CD14-positive monocyte (primary cell): ENCODE measurements at regions not wholly inside any gene's neighbourhood (a gene's known extent, or its start where the extent isn't known, plus 50 kb on each side); places are given as distances from the start of the nearest gene placed in this dataset.

Source experiments
- DNase-seq, 3 donors: peaks; one replicate each; pipeline ENCODE4 v3.0.0-alpha.2; 2011 to 2022
- H2AFZ ChIP-seq: 2 replicates; pipeline ENCODE4 v1.6.0; 2012; ENCODE audit warnings: mild to moderate bottlenecking, low read depth, low read length, inconsistent platforms; ENCODE audit not compliant: insufficient read depth, poor library complexity, severe bottlenecking
- H3K27ac ChIP-seq, 2 donors: 1 replicate in 1 of 2; 2 replicates in 1 of 2; pipeline ENCODE4 v1.5.1; 2012 to 2013; ENCODE audit warnings: low read length in 2 of 2, control low read depth in 1 of 2, inconsistent platforms in 1 of 2, low read depth in 1 of 2, mild to moderate bottlenecking in 1 of 2
- H3K27me3 ChIP-seq, 2 donors: one replicate each; pipeline versions ENCODE4 v1.6.0 to v1.6.1; 2011 to 2013; ENCODE audit warnings: low read length in 2 of 2; ENCODE audit not compliant: control insufficient read depth in 2 of 2, insufficient read depth in 2 of 2
- H3K36me3 ChIP-seq, 2 donors: replicated peaks in 1 of 2; 1 replicate in 1 of 2; 2 replicates in 1 of 2; pipeline versions ENCODE4 v1.5.1 to v1.6.1; 2012 to 2013; ENCODE audit warnings: low read length in 2 of 2, control low read depth in 1 of 2, inconsistent platforms in 1 of 2, mild to moderate bottlenecking in 1 of 2; ENCODE audit not compliant: insufficient read depth in 2 of 2, control insufficient read depth in 1 of 2
- H3K4me1 ChIP-seq, 2 donors: 1 replicate in 1 of 2; 2 replicates in 1 of 2; pipeline versions ENCODE4 v1.5.1 to v1.6.1; 2012 to 2013; ENCODE audit warnings: low read length in 2 of 2, control low read depth in 1 of 2, inconsistent platforms in 1 of 2, mild to moderate bottlenecking in 1 of 2, moderate library complexity in 1 of 2; ENCODE audit not compliant: insufficient read depth in 2 of 2, control insufficient read depth in 1 of 2
- H3K4me2 ChIP-seq: replicated peaks from 2 replicates; pipeline ENCODE3; 2012; ENCODE audit warnings: low read length, moderate library complexity, mild to moderate bottlenecking; ENCODE audit not compliant: poor library complexity, severe bottlenecking; ENCODE audit errors: extremely low read depth
- H3K4me3 ChIP-seq, 3 experiments: fragments of 200-600 bp in 1 of 3; sonication (generic) in 1 of 3; replicated peaks in 1 of 3; 1 replicate in 2 of 3; 2 replicates in 1 of 3; pipeline ENCODE4 v1.5.1; 2011 to 2013; ENCODE audit warnings: low read length in 3 of 3, mild to moderate bottlenecking in 3 of 3, control low read depth in 2 of 3, low read depth in 2 of 3, inconsistent platforms in 1 of 3, moderate library complexity in 1 of 3
- H3K79me2 ChIP-seq: 2 replicates; pipeline ENCODE4 v1.6.0; 2012; ENCODE audit warnings: mild to moderate bottlenecking, control low read depth, inconsistent platforms, low read length, moderate library complexity; ENCODE audit not compliant: insufficient read depth
- H3K9ac ChIP-seq: 2 replicates; pipeline ENCODE4 v1.6.0; 2017; ENCODE audit warnings: low read length, mild to moderate bottlenecking; ENCODE audit not compliant: insufficient read depth, poor library complexity, severe bottlenecking
- H3K9me3 ChIP-seq, 2 donors: replicated peaks in 1 of 2; 1 replicate in 1 of 2; 2 replicates in 1 of 2; pipeline versions ENCODE4 v1.5.1 to v1.6.1; 2012 to 2013; ENCODE audit warnings: low read length in 2 of 2, control low read depth in 1 of 2; ENCODE audit not compliant: control insufficient read depth in 1 of 2, insufficient read depth in 1 of 2
- H4K20me1 ChIP-seq: 2 replicates; pipeline ENCODE4 v1.6.0; 2012; ENCODE audit warnings: mild to moderate bottlenecking, low read length, control low read depth, moderate library complexity; ENCODE audit not compliant: insufficient read depth
- H3K27ac Mint-ChIP-seq, 7 donors: one replicate each; pipeline ENCODE4 v1.8.0; 2020; ENCODE audit warnings: mild to moderate bottlenecking in 7 of 7, mixed read lengths in 7 of 7, moderate library complexity in 6 of 7, inconsistent platforms in 2 of 7
- H3K27me3 Mint-ChIP-seq, 3 donors: one replicate each; pipeline ENCODE4 v1.8.0; 2021 to 2022; ENCODE audit warnings: low read depth in 3 of 3, mild to moderate bottlenecking in 3 of 3, mixed read lengths in 3 of 3, moderate library complexity in 3 of 3, inconsistent platforms in 1 of 3
- H3K36me3 Mint-ChIP-seq, 2 donors: one replicate each; pipeline ENCODE4 v1.8.0; 2020; ENCODE audit warnings: mixed read lengths in 2 of 2, inconsistent platforms in 1 of 2, mild to moderate bottlenecking in 1 of 2
- H3K4me1 Mint-ChIP-seq: one replicate; pipeline ENCODE4 v1.8.0; 2020; ENCODE audit warnings: mild to moderate bottlenecking, mixed read lengths
- H3K4me3 Mint-ChIP-seq, 2 donors: one replicate each; pipeline ENCODE4 v1.8.0; 2020; ENCODE audit warnings: mild to moderate bottlenecking in 2 of 2, mixed read lengths in 2 of 2, moderate library complexity in 1 of 2
- H3K9me3 Mint-ChIP-seq, 7 donors: one replicate each; pipeline ENCODE4 v1.8.0; 2020 to 2022; ENCODE audit warnings: mixed read lengths in 7 of 7, mild to moderate bottlenecking in 6 of 7, moderate library complexity in 6 of 7, inconsistent platforms in 2 of 7
- WGBS: methylation state at CpG from one replicate; pipeline ENCODE4 v1.1.5; 2013; ENCODE audit warnings: missing lambda C conversion rate; ENCODE audit not compliant: insufficient coverage; 5-methylcytosine and 5-hydroxymethylcytosine counted together
- intact Hi-C, 2 donors: fragments of 100-400 bp; cut with micrococcal nuclease; formaldehyde crosslinking; loops; one replicate each; pipeline versions ENCODE4 v1.15.0 to v1.15.1; 2023
- TF ChIP-seq, protein P1 (sequence below): fragments of 200-600 bp; IDR thresholded peaks from one replicate; pipeline ENCODE4 v1.8.0; 2022; ENCODE audit warnings: antibody characterized with exemption, mild to moderate bottlenecking

- Mint-ChIP-seq H3K27ac (no peak overlapping the region), H3K36me3 (no peaks in the 10 kb centered on the region), H3K4me1 (no peaks in the 10 kb centered on the region), H3K27me3 (no peaks in the 10 kb centered on the region), H3K4me3 (no peak overlapping the region), H3K9me3 (peaks cover 2 to 17% (median 13%) of the 10 kb centered on the region in 7 donors)
- Histone ChIP-seq H3K9ac (no peak overlapping the region), H3K27me3 (no peaks in the 10 kb centered on the region), H3K4me1 (no peaks in the 10 kb centered on the region), H3K27ac (no peak overlapping the region), H2AFZ (no peak overlapping the region), H3K9me3 (peaks cover 19 to 24% of the 10 kb centered on the region in 2 donors), H3K4me2 (no peak overlapping the region), H3K4me3 (no peak overlapping the region), H3K36me3 (no peaks in the 10 kb centered on the region), H4K20me1 (no peaks in the 10 kb centered on the region), H3K79me2 (no peaks in the 10 kb centered on the region)
- intact Hi-C loops: no loop called here
- WGBS: no CpG with 5 or more reads among the region's 2 CpGs
- TF ChIP-seq, protein P1, sequence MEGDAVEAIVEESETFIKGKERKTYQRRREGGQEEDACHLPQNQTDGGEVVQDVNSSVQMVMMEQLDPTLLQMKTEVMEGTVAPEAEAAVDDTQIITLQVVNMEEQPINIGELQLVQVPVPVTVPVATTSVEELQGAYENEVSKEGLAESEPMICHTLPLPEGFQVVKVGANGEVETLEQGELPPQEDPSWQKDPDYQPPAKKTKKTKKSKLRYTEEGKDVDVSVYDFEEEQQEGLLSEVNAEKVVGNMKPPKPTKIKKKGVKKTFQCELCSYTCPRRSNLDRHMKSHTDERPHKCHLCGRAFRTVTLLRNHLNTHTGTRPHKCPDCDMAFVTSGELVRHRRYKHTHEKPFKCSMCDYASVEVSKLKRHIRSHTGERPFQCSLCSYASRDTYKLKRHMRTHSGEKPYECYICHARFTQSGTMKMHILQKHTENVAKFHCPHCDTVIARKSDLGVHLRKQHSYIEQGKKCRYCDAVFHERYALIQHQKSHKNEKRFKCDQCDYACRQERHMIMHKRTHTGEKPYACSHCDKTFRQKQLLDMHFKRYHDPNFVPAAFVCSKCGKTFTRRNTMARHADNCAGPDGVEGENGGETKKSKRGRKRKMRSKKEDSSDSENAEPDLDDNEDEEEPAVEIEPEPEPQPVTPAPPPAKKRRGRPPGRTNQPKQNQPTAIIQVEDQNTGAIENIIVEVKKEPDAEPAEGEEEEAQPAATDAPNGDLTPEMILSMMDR: no peak
- DNase-seq: no peak
These were observed 405.5 kb downstream of the EFNB2 start for GRCh38 chr13:106129993-106130392.

- Mint-ChIP-seq H3K27ac (no peak overlapping the region), H3K27me3 (no peaks in the 10 kb centered on the region), H3K4me1 (no peaks in the 10 kb centered on the region), H3K4me3 (no peak overlapping the region), H3K36me3 (no peaks in the 10 kb centered on the region), H3K9me3 (peaks cover 2 to 17% (median 13%) of the 10 kb centered on the region in 7 donors)
- Histone ChIP-seq H3K4me1 (no peaks in the 10 kb centered on the region), H3K4me3 (no peak overlapping the region), H3K9ac (no peak overlapping the region), H3K36me3 (no peaks in the 10 kb centered on the region), H3K4me2 (no peak overlapping the region), H4K20me1 (no peaks in the 10 kb centered on the region), H3K9me3 (peaks cover 20 to 24% of the 10 kb centered on the region in 2 donors), H3K27me3 (no peaks in the 10 kb centered on the region), H3K79me2 (no peaks in the 10 kb centered on the region), H2AFZ (no peak overlapping the region), H3K27ac (no peak overlapping the region)
- intact Hi-C loops: no loop called here
- DNase-seq: no peak
- TF ChIP-seq, protein P1: no peak
- WGBS: no CpG with 5 or more reads among the region's 1 CpG
These were observed 406.2 kb downstream of the EFNB2 start for GRCh38 chr13:106129273-106129672.
